ENCODE measurements at regions not wholly inside any gene's neighbourhood (a gene's known extent, or its start where the extent isn't known, plus 50 kb on each side); places are given as distances from the start of the nearest gene placed in this dataset.

DNA sequence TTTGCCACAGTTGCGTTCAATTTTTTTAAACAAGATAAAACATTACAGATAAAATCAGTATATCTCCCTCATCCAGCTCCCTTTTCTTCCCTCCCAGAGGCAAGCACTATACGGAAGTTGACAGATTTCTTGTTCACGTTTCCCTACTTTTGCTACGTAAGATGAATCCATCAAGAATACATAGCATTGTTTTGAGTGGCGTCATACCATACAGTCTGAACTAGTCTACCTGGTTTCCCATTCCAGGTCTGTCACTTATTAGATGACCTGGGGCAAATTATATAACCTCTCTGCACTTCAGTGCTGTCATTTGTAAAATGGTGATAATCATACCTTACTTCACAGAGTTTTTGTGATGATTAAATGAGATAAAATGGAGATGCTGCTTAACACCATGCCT, 184.3 kb upstream of the SOX4 start:
- ATAC-seq: no peak

DNA sequence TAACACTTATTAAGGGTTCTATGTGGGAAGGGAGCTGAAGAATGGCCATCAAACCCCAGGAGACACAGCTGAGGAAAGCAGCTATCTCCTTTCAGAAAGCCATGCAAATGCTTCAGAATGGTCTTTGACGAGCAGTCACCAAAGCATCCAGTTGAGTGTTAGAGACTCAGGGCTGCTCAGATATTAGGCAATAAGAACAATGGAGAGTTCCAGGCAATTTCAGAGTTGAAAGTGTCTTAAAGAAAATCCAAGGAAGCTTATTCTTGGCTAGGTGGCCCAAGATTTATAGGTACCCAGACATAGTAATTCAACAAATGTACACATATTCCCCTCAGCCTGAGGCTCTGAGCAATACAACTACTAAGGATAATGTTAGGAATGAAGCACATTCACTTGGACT, 180.1 kb upstream of the SOX4 start:
- DNase-seq (no peak), ATAC-seq (no peak)
- intact Hi-C loops (cut with micrococcal nuclease): no loop called here

More for the DNA sequence above, 184.3 kb upstream of the SOX4 start:
- intact Hi-C loops (cut with micrococcal nuclease): no loop called here
- DNase-seq: no peak

DNA sequence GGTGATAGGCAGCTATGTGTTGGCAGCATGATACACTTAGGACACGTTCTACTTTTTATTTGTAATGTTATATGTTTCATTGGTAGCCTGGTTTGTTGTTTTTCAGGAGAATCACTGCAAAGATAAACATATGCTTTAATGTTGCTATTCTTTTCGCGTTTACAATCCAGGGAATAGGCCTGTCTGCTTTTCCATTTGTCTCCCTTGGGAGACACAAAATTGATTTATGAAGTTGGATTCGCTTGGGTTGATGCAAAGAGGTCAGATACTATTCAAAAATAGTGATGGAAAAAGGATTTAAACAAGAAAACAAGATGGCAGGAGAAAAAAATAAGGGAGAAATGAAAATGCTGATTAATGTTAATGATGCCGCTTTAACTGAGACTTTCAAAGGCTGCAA, 179.5 kb upstream of the SOX4 start:
- DNase-seq: no peak
- ATAC-seq: no peak
- intact Hi-C loops (cut with micrococcal nuclease): no loop called here

DNA sequence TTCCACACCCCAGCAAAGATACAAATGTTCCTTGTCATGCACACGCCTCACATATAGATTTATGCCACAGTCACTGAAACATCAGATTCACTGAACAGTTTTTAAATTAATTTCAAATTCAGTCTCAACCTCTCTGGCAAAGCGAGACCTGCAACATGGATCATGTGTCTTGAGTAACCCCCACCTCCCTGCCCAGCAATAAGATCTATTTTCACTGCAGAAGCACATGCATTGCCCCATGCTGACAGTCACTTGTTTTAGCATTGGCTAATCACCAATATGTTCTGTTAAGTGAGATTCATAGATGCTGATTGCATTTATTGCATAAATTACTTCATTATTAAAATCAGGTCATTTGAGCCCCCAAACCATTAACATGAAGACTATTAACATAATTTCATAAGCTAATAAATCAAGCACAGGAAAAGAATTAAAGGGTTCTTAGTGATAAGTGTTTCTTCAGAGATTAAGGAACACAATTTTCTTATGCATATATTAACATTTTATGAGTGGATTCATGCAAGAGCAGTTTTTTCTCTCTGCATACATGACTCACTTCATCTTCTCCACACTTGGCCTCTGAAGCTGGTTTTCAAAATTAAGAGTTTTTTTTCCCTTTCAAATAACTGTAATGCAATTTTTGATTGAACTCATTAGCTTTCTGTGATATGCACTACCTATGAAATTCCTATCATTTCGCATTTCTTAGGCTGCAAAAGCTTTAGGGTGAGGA, 173.2 kb upstream of the SOX4 start:
- intact Hi-C loops (cut with micrococcal nuclease): no loop called here
- DNase-seq (no peak), ATAC-seq (no peak)

DNA sequence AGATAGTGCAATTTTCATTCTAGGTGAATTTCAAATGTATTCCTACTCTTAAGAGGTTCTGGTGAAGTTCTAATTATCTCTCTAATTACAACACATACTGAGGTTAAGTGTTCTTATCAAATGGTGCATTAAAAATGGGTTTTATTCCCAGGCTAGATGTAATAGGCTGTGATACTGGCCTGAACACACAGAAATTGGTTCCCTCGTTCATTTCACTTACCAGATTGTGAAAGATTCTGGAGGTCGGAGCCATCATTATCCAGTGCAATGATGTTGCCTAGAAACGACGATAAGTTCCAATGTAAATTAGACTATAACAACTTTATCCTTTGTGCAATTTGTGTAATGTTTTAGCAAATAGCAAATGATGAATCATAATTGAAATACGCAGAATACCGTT, 172.6 kb upstream of the SOX4 start:
- DNase-seq (no peak), ATAC-seq (no peak)
- intact Hi-C loops (cut with micrococcal nuclease): no loop called here

DNA sequence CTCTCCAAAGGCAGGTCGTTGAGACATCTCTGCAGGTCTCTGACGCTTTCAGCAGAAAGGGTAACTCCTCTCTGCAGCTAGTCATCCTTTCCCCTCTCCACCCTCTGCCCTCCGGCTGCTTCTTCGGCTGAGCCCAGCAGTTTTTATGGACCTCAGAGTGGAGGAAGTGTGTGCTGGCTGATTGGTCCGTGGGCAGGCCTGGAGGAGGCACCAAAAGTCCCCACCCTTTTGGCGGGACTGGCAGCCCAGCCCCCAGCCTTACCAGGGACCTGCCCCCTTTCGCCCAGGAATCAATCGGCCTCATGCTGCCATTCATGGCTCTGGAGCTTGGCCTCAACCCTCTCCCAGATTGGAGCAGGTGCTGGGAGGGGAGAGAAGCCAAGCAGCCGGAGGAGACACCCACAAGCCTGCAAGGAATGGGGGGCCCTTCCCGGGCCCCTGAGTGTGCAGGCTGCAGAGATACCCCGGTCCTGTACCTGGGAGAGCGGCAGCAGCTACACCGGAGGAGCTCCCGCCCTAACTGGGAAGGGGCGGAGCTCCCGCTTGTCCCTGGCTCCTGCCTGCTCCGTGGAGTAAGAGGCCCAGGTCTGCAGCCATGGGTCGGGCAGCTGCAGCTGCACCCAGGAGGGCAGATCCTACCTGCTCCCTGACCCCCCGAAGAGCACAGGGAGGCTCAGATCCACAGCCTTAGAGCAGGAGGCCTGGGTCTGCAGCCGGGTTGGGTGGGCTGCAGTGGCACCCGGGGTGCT, 170.3 kb upstream of the SOX4 start:
- intact Hi-C loops (cut with micrococcal nuclease): no loop called here
- DNase-seq (no peak), ATAC-seq (no peak)

DNA sequence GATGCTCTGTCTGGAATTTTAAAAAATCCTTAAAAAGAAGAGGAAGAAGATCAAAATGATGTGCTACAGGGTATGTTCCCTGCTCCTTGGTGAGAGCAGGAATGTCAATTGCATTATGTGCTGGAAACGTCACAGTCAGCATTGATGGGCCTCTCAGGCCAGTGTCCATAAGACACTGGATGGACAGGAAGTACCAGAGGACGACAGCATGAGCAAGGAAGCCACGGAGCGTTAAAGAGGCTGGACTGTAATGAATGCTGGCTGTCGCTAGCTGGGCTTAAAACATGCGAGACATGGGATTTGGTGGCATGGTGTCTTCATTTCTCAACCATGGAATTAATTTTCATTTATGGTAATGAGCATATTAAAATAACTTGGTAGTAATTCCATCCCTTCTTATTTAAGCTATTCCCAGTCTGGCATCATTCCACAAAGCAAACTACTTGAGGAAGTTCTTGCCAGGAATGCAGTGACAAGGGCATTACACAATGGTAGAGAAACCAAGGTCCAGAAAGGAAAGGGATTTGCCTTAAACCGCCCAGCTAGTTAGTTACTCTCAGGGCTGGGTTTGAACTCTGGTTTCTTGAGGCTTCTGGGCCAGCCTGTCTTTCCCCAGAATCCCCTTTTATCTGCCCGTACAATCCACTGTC, 166.6 kb upstream of the SOX4 start:
- ATAC-seq: no peak
- intact Hi-C loops (cut with micrococcal nuclease): no loop called here
- DNase-seq: no peak

DNA sequence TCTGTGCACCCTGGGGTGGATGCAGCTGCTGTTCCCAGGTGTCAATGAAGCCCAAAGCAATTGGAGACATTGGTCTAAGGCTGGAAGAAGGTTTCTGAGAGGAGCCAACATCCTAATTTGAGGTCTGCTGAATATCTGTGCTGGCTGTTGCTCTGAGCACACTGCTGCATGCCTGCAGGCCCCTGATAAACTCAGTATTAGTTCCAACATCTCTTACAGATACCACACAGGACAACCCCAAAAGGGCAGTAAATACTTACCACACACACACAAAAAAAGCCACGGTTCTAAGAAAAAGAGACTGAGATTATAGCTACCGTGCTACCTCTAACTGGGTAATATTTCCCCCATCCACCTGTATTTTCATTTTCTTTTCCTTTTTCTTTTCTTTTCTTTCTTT, 164.3 kb upstream of the SOX4 start:
- intact Hi-C loops (cut with micrococcal nuclease): no loop called here
- DNase-seq (no peak), ATAC-seq (no peak)

DNA sequence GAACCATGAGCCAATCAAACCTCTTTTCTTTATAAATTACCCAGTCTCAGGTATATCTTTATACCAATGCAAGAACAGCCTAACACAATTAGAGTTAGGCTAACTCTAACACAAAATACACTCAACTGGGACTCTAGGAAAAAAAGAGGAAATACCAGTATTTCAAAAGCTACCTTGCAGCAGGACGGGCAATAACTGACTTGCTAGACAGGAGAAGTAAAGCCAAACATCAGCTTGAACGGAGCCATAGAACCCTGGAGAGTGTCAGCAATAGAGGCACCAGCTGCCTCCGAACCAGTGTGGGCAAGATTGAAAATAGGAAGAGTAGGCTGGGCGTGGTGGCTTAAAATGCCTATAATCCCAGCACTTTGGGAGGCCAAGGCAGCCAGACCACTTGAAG, 162.0 kb upstream of the SOX4 start:
- DNase-seq: no peak
- intact Hi-C loops (cut with micrococcal nuclease): no loop called here
- ATAC-seq: no peak

DNA sequence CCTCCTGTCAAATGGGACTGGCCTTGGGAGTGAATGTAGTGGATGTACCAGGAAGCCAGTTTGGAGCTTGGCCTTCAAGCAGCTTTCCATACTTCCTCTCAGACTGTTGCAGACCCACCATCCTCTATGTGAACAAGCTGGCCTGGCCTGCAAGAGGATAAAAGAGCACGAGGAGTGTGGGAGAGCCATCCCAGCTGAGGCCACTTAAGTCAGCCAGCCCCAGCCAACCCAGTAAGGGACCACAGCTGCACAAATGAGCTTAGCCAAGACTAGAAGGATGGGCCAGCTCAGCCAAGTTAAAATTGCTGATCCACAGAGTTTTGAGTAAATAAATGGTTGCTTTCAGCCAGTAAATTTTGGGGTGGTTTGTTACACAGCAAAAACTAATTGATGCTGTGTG, 156.9 kb upstream of the SOX4 start:
- DNase-seq (no peak), ATAC-seq (no peak)
- intact Hi-C loops (cut with micrococcal nuclease): no loop called here

DNA sequence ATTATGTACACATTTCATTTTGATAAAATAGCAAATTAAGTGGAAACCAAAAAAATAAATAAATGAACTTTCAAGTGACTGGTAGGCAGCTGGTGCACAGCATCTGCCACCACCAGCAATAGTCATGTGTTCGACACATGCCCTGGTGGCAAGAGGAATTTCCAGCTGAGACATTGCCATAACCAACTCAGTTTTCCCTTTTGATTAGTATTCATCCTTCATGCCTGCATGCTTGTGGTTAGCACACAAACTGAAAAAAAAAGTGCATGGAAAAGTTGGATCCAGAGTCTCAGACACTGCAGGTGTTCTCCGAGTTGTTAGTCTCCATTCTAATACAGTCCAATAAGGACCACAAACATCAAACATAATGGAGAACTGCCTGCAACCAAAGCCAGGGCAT, 156.0 kb upstream of the SOX4 start:
- ATAC-seq (no peak), DNase-seq (no peak)
- intact Hi-C loops (cut with micrococcal nuclease): no loop called here

DNA sequence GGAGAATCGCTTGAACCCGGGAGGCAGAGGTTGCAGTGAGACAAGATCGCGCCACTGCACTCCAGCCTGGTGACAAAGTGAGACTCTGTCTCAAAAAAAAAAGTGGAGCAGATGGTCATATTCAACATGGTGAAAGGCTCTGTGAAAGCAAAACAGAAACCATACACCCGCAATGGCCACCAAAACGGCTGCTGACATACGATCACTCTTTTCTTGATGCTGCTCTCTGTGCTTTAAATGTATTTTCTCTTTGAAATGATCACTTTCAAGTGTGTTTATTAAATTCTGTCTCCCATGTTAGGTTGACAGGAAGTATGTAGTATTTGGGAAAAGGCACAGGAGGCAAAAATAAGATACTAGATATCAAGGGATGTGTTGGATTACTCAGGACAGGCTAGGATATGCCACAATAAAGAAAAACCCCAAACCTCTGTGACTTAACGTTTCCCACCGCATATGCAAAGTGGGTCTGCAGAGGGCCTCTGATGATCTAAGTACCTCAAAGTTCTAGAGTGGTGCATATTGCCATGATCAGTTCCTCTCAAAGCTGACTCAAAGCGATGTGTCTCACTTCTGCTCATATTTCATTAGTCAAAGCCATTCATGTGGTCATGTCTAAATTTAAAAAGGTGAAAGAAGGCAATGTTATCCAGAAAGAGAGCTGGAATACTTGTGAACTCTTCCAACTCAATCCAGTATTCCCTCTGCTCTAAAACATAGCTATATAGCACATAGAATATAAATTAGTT, 155.1 kb upstream of the SOX4 start:
- intact Hi-C loops (cut with micrococcal nuclease): no loop called here
- ATAC-seq: no peak
- no peak for DNase-seq

DNA sequence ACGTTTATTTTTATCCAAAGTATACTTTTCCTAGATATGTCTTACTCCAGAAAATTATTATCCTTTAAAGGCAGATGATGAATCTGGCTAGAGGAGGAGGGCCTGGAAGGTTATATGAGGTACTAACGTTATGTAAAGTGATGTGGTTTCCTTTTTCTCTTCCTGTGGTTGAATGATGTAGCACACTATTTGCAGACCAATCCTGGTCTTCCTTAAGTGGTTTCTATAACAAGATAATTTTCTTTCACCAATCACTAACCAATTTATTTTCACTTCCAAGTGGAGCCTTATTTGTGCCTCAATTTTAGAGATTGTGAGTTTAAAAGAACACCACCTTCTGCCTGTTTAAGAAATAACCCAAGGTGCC, 154.6 kb upstream of the SOX4 start:
- intact Hi-C loops (cut with micrococcal nuclease): no loop called here
- no peak for DNase-seq
- ATAC-seq: no peak

DNA sequence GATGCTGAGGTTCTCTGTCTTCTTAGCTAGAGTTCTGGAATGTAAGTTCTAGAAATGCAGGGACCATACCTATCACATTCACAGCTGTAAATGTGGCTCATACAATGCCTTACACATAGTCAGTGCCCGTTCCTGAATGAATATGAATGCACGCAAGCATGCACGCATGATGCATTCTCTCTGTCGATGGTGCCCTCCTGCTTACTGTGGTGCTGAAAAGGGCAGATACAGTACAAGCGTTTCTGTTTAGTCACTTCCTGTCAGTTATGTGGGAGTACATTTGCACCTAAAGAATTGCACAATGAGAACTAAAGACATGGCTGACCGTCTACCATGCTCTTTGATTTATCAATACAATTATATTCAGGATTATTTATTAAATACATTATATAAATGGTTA, 152.2 kb upstream of the SOX4 start:
- intact Hi-C loops (cut with micrococcal nuclease): no loop called here
- DNase-seq (no peak), ATAC-seq (no peak)

DNA sequence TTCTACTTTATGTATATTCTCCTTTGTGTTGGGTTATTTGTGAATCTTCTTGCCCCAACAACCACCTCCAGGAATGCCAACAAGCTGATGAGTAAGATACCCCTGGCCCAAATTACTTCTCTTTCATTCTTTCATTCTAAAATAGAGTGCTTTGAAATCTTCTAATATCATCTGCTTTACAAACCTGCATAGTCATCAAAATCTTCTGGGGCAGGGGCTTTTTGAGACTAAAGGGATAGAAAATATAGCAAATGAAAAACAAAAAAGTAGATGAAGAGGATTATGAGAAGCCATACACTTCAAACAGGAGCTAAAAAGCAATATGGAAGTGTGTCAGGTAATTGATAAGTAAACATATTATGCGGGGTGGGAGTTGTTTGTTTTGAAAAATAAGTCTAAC, 150.7 kb upstream of the SOX4 start:
- ATAC-seq (no peak), DNase-seq (no peak)
- intact Hi-C loops (cut with micrococcal nuclease): no loop called here

DNA sequence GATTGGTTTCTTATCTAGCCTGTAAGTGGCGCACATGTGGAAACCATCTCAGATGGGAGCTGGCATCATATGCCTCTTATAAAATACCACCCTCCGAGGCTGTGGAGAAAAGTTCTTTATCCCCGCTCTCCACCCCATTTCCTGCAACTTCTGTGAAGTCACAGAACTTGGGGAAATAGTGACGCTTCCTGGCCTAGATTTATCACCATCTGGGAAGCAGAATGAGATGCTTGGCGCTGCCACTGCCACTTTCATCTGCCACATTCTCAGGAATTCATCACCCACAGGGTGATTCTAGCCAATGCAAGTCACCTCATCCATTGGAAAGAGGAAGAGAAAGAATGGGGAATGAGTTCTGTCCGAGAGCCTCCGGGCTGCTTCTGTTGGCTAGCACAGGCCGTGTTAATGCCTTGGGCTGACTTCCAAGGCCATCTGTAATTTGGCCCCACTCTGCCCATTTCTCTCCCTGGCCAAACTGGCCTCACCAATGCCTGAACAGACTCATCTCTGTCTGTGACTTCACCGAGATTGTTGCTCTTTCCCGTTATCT, 148.8 kb upstream of the SOX4 start:
- intact Hi-C loops (cut with micrococcal nuclease): no loop called here
- ATAC-seq: no peak
- DNase-seq: no peak

DNA sequence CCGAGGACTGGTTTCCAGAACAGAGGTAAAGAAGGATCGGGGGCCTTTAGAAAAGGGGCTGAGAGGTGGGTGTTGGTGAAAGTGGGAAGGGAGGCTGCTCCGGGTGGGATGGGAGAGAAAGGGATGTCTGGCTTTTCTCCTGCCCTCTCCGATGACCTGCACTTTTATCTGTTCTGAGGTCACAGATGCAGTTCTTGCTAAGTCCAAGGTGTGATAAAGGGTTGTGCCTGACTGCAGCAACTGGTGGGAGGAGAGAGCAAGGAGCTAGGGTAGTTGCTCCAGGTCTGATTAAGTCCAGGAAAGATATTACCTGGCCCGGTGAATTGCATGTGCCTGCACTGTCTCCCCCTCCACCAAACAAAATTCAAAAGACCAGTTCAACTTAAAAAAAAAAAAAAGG, 145.6 kb upstream of the SOX4 start:
- no peak for DNase-seq
- intact Hi-C loops (cut with micrococcal nuclease): no loop called here
- no peak for ATAC-seq

DNA sequence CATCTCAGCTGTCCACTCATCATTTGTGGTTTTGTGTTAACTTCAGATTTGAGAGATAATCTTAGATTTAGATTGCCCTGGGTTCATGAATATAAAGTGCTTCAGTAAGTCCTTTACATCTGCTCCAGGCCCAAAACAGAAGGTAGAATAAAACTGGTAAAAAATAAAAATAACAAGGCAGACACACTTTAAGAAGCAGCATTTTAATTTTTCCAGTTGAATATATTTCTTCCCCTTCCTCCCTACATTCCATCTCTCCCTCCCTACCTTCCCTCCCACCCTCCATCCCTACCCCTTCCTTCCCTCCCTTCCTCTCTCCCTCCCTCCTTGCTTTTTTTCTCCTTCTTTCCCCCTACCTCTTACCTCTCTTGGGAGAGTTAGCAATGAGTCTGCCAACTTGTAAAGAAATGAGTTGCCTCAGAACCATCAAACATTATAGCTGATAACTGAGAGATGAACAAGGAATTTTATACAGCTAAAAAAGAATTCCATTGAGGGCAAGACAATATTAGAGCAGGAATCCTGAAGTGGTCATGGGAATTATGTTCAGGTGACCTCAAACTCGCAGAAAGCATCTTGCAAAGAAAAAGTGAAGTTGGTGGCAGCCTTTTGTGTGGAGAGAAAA, 145.0 kb upstream of the SOX4 start:
- intact Hi-C loops (cut with micrococcal nuclease): no loop called here
- no peak for ATAC-seq
- no peak for DNase-seq

DNA sequence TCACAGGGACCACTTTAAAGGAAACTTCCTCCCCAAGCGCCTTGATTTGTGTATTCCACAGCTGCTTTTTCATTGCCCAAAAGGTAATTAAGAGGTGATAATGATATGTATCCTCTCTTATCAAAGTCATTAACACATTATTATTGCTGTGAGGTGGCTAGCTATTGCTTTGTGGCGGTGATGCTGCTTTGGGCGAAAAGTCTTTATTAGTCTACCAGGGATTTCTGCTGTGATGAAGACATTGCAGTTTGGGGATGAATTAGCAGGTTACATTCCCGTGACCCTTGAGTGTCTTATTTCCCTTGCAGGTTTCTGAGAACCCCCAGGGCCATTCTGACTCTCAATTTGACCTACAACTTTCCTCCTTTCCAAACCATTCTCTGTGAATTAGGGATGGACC, 143.4 kb upstream of the SOX4 start:
- intact Hi-C loops (cut with micrococcal nuclease): no loop called here
- ATAC-seq (no peak), DNase-seq (no peak)

All from left ventricle myocardium superior (tissue), 1 donor.